Mucosa of gallbladder (tissue), 1 donor: ENCODE measurements at regions not wholly inside any gene's neighbourhood (a gene's known extent, or its start where the extent isn't known, plus 50 kb on each side); places are given as distances from the start of the nearest gene placed in this dataset.
A peak's percentile ranks its signal among the peaks of the same experiment; 100 is the strongest.
"Not testable (repeated sequence)": the region's sequence is repeated elsewhere in the genome, so short reads cannot be mapped to it uniquely, and the experiment has no call there.

Experiments used
- DNase-seq: peaks from one replicate; pipeline ENCODE4 v3.0.0-alpha.2; 2020; ENCODE audit warnings: low spot score
- donor health status: DM: no; HTN: no; CAD: no.

DNA sequence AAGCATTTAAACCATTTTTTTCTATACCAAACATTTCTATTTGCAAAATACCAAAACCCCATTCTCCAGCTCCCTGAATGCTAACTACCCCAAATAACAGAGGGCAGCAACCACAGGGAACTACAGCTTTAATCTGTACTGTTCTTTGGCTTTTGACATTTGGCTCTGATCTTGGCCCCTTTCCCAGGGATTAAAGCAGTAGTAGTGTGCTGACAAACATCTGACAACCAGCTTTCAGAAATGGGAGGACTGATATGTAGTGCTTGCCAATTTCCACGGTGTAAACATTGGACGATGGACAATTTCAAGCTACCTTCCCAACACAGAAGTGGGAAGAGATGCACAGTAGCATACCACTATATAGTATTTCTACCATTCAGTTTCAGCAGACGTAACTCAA, 88.4 kb upstream of the TEAD1 start:
- no peak for DNase-seq

DNA sequence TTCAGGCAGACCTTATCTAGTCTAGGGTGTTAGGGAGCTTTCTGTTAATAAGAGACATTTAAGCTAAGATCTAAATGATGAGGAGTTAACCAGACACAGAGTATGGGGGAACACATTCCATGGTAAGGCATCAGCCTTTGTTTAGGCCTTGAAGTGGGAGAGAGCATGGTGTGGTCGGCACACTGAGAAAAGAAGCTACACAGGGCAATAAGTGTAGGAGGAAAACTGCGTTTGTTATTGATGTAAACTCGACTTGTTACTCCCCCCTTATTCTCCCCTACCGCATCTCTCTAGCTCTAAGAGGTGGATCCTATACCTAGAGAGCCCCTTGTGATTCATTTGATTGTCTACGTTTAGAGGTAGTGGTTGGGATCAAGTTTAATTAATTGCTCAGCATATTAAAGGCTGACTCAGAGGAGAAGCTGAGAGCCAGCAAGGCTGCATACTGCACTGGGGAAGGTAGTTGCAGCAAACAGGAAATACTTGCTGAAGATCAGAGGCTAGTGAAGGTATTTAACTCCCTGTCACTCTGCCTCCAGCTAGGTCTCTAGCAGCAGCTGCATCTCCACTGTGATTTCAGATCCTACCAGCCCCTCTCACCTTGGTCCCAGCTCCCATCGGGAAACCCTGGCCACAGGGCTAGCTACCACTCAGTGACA, 86.8 kb upstream of the TEAD1 start:
- DNase-seq, result no peak

DNA sequence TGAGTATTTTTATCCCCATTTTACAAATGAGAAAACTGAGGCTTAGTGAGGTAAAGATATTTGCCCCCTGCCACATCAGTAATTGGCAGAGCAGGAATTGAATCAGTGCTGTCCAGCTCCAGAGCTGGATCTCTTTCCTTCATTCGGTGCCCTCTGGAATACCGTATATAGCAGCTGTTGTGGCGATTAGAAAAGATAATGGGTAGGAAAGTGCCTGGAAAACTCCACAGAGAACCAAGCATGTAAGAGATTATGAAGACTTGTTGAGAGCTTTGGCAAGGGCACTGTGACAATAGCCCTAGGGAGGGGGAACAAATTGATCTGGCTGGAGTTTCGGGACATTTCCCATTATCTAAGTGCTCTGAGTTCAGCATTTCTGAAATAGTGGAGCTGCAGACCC, 82.5 kb upstream of the TEAD1 start:
- DNase-seq, result no peak

DNA sequence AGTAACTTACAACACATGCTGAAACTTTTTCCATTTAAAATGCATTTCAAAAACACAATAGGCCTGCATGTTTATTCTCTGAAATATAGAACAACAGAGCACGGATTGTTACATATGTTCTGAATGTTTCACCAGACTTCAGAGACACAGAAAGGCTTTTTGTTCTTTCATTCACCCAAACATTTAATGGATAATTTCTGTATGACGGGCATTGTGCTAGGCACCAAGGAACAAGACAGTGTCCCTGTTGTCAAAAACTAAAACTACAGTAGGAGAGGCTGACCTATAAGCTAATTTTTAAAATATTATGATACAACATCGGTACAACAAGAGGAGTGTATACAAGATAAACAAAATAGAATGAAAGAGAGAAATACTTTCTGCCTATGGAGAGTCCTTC, 81.9 kb upstream of the TEAD1 start:
- no peak for DNase-seq

DNA sequence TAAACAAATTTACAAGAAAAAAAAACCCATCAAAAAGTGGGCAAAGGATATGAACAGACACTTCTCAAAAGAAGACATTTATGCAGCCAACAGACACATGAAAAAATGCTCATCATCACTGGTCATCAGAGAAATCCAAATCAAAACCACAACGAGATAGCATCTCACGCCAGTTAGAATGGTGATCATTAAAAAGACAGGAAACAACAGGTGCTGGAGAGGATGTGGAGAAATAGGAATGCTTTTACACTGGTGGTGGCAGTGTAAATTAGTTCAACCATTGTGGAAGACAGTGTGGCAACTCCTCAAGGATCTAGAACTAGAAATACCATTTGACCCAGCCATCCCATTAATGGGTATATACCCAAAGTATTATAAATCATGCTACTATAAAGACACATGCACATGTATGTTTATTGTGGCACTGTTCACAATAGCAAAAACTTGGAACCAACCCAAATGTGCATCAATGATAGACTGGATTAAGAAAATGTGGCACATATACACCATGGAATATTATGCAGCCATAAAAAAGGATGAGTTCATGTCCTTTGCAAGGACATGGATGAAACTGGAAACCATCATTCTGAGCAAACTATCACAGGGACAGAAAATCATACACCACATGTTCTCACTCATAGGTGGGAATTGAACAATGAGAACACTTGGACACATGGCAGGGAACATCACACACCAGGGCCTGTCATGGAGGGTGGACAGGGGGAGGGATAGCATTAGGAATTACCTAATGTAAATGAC, 79.0 kb upstream of the TEAD1 start:
- DNase-seq, result not testable (repeated sequence)

DNA sequence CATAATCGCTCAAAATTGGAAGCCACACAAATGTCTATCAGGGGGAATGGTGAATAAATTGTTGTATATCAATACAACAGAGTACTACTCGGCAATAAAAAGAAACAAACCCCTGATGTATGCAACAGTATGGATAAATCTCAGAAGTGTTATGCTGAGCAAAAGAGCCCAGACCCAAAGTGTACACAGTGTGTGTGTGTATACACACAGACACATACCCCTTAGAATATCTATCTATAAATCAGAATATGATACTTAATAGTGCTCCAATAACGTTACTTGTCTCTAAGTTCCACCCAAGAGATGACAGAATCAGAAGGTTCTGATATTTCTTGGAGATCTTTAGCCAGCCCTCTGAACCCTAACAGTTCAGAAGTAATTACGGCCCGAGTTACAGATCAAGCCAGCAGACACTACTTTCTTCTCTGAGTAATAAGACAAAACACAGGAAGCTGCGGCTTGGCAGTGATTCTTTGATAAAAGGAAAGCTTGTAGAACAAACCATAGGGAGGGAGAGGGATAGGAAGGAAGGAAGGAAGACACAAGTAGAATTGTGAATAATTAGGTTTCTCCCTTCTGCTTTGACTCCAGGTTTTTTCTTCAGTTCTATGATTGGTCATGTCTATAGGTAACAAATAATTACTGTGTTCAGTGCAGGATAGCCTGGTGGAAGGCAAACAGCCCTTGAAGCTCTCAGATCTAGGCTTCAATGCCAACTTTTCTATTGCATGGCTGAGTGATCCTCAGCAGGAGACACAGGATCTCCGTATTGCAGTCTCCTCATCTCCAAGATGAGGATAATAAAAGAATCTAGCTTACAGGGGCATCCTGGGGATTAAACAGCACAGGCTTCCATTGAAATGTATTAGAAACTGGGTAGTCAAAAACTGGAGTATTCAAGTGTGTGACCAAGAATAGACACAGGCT, 75.6 kb upstream of the TEAD1 start:
- no peak for DNase-seq

DNA sequence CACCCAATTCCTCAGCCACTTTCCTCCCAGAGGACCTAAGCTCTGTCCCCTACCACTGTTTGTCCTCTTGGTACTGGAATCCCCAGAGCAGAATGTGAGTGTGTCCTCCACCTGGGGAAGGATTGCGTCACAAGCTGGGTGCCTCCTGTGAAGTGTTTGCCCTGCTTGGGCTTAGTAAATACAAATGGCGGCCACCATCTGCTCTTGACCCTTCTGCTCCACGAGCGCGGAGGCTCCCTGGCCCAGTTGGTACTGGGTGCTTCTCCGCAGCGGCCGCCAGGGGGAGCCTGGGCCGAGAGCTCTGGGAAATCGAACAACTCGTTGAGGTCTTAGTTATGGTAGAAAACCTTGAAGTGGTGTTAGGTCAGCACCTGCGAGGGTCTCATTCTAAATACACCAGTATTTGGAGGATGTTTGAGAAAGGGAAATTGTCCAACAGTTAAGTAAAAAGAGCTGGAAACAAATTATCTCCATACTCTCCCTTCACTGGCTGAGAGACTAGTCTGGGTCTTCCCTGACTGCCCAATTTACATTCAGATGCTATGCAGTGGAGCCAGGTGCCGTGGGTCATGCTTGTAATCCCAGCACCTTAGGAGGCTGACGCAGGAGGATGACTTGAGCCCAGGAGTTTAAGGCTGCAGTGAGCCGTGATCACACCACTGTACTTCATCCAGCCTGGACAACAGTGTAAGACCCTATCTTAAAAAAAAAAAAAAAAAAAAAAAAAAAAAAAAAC, 74.6 kb upstream of the TEAD1 start:
- DNase-seq, result peak; percentile 28

DNA sequence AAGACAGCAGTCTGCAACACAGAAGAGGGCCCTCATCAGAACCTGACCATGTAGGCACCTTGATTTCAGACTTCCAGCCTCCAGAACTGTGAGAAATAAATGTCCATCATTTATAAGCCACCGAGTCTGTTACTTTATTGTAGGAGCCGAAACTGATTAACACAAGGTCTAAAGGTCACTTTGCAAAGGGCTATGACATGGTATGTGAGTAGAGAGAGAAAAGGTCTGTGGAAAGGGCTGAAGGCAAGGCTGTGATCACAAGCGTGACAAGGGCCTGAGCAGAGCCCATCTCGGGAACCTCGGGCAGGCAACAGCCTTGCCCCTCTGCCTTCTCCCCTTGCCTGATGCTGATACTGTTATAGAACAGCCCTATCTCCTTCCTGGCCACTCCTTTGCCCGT, 73.4 kb upstream of the TEAD1 start:
- no peak for DNase-seq

DNA sequence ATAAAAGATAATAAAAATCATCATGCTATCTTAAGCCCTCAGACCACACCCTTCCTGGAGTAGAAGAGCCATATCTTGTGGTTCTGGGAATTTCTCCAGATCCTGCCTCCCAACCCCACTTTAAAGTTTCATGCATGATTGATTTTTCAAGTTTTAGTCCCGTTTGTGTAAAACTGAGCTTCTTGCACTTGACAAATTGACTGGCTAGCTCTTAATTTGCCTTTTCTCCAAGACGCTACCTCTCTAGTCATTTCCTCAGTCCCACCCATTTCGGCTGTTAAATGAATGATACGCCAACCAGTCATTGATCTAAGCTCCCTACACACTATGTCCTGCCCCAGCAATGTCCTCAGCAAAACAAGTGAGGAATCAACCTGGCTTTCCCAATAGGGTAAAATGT, 71.8 kb upstream of the TEAD1 start:
- DNase-seq, result no peak

DNA sequence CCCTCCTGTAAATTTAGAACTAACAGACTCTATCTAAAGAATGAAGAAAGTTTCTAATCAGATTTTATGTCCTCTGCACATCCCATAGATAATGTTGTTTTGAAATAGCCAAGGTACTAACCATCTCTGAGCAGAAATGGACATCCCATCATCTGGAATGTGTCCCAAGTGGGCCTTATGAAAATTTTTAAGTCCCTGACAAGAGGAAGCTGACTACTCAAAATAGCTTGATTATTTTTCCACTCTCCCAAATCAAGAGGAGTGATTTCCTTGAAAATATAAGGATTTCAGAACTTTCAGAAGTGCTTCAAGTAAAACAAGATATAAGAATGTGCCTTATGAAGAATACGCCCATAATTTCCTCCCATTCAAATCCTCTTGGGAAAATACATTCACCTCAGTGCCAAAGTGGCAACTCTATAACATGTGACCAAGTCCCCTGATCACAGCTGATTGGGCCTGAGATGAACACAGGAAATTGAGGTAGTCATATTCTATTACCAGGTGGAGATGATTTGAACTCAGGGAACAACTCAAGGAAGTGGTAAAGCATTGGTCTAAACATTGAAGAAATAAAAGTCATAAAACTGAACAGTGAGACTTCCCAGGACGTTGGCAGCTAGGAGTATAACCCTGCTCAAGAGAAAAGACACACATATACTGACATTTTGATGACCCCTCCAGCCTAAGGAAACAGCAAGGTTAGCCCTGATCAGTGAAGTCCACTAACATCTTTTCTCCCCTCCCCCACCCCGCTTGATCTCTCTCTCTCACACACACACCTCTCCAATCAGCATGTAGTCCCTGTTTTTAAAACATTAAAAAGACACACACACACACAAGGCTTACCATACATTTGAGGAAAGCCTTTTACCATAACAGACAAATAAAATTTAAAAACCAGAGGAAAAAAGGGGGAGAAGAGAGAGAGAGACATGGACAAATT, 70.8 kb upstream of the TEAD1 start:
- DNase-seq, result no peak

DNA sequence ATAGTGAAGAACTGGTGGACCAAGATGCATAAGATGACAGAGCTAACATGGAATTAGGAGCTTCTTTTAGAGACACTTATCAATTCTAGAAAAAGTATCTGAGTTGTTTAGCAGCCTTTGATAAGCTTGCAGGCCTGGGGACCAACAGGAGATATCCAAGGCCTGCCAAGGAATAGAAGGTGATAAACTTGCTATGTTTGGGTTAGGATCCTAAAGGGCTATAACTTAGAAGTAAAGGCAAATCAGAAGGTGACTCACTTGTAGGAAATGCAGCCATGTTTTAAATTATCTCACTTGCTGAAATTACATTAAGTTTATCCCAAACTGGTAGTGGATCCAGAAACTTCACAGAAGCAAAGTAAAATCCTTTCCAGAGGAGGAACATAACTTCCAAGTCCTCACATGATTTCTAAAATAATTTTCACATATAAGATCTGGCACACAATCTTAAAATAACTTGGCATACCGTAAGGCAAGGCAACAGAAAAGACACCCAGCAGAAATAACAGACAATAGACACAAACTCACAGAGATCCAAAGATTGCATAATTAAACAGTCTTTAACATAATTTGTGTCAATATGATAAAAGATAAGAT, 69.6 kb upstream of the TEAD1 start:
- no peak for DNase-seq

DNA sequence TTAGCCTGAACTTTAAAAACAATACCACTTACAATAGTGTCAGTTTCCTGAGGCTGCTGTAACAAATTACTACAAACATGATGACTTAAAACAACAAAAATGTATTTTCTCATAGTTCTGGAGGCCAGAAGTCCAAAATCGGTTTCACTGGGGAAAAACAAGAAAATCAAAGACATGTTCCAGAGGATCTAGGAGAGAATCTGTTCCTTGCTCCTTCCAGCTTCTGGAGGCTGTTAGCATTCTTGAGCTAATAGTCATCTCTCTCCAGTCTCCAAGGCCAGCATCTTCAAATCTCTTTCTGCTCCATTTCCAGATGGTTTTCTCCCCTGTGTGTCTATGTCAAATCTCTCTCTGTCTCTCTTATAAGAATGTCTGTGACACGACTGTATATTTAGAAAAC, 67.6 kb upstream of the TEAD1 start:
- no peak for DNase-seq

DNA sequence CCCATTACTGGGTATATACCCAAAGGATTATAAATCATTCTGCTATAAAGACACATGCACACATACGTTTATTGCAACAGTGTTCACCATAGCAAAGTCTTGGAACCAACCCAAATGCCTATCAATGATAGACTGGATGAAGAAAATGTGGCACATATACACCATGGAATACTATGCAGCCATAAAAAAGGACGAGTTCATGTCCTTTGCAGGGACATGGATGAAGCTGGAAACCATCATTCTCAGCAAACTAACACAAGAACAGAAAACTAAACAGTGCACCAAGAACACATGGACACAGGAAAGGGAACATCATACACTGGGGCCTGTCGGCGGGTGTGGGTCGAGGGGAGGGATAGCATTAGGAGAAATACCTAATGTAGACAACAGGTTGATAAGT, 65.5 kb upstream of the TEAD1 start:
- not testable (repeated sequence) for DNase-seq

DNA sequence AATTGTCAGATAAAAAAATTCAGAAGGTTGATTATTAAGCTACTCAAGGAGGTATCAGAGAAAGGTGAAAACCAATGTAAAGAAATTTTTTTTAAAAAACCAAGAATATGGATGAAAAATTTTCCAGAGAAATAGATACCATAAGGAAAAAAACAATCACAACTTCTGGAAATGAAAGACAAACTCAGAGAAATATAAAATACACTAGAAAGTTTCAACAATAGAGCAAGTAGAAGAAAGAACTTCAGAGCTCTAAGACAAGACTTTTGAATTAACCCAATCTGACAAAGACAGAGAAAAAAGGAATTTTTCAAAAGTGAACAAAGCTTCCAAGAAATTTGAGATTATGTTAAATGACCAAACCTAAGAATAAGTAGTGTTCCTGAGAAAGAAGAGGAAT, 62.9 kb upstream of the TEAD1 start:
- no peak for DNase-seq

DNA sequence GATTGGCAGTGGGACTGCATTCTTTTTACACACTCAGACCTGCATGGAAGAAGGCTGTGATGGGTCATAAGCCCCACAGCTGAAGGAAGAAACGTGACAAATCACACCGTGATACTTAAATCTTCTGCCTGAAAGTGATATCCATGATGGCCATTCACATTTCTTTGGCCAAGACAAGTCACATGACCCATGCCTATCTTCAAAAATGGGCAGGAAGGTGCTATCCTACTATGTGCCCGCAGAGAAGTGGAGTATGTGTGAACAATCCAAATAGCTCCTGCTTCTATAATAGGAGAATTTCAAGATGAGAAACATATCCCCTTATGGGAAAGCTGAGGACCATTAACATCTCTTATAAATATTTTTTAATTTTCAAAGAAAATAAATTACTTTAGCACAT, 56.6 kb upstream of the TEAD1 start:
- no peak for DNase-seq

DNA sequence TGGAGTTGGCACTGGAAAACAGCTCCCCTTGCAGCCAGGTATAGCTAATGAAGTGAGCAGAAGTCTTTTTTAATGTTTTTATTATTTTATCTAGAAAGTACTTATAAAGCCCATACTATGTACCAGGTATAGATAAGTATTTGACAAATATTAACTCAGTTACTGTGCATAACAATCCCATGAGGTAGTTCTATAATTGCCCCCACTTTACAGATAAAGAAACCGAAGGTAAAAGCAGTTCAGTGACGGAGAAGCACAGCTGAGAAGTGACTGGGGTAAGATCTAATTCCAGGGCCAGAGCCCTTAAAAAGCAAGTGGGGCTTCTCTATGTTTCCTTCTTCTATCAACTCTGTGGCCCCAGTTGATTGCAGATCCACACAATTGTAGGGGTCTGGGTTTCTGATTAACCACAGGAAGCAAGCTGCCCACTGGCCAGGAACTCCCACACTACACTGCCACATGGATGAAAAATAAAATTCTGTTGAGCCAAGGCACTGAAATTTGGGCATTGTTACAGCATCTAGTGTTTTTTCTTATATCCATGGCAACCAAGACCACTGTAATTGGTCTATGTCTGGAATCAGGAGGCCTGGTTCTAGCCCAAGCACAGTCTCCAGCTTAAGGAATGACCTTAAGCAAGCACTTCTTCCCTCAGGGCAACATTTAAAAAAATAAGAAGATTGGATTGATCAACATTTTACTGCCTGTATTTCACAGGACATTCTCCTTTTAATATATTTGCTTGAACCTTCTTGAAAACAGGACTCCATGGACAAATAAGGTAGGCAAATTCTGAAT, 55.3 kb upstream of the TEAD1 start:
- no peak for DNase-seq

DNA sequence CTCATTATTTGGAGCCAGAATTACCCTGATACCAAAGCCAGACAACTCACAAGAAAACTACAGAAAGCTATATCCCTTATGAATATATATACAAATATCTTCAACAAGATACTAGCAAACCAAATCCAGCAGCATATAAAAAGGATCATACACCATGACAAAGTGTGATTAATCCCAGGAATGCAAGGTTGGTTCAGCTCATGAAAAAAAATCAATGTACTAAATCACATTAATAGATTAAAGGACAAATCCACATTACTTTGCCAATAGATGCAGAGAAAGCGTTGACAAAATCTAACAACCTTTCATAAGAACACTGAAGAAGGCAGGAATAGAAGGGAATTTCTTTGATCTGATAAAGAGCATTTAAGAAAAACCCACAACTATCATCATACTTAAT, 50.4 kb upstream of the TEAD1 start:
- DNase-seq, result no peak
